GM03348 (cell line): ENCODE measurements at regions not wholly inside any gene's neighbourhood (a gene's known extent, or its start where the extent isn't known, plus 50 kb on each side); places are given as distances from the start of the nearest gene placed in this dataset.

ENCODE experiments used
- DNase-seq: peaks from one replicate; pipeline ENCODE4 v3.0.0; 2012; ENCODE audit warnings: low spot score

DNA sequence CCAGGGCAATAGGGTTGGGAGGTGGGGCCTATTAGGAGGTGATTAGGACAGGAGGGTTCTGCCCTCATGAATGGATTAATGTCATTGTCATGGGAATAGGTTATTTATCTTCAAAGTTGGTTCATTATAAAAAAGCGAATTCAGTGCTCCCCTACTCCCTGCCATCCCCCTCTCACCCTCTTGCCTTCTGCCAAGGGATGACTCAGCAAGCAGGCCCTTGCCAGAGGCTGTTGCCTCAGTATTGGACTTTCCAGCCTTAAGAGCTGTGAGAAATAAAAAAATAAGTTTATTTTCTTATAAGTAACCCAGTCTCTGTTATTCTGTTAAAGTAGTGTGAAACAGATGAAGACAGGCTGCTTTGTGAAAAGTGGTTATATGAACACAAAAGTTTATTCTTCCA, 381.1 kb upstream of the ZFP64 start:
- DNase-seq: no peak

DNA sequence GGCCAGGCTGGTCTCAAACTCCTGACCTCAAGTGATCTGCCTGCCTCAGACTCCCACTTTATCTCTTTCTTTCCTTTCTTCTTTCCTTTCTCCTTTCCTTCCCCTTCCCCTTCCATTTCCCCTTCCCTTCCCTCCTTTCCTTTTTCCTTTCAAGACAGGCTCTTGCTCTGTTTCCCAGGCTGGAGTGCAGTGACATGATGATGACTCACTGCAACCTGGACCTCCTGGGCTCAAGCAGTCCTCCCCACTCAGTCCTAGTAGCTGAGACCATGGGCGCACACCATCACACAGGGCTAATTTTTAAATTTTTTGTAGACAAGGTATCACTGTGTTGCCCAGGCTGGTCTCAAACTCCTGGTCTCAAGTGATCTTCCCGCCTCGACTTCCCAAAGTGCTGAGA, 377.6 kb upstream of the ZFP64 start:
- DNase-seq: no peak

DNA sequence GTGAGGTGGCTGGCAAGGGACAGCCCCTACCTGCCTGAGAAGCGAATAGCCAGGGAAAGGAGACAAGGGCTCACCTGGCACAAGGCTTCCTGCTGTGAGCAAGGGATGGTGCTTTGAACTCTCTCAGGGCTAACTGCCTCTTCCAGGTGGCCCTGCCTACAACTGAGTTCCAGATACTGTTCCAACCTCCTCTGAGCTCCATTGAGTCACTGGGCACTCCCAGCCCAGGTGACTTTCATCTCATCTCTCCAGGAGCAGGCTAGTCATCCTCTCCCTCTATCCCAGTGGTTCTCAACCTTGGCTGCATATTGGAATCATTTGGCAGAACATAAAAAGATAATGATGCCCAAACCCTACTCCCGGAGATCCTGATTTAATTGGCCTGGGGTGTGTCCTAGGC, 374.0 kb upstream of the ZFP64 start:
- DNase-seq: no peak

DNA sequence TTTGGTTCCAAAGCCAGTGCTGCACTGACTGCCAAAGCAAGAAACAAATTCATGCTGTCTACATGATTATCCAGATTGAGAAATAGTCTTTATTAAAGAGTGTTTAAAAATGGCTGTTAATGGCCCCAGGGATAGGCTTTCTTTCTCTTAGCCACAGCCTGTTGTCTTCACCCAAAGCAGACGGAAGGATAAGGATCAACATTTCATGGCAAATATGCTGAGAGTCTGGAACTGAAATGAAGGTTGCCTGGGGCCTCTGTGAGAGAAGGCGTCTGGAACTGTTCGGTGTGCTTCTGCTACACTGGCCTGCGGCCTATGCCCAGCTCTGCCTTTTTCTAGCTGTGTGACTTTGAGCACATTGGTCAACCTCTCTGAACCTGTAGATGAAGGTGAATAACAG, 373.0 kb upstream of the ZFP64 start:
- DNase-seq: no peak

DNA sequence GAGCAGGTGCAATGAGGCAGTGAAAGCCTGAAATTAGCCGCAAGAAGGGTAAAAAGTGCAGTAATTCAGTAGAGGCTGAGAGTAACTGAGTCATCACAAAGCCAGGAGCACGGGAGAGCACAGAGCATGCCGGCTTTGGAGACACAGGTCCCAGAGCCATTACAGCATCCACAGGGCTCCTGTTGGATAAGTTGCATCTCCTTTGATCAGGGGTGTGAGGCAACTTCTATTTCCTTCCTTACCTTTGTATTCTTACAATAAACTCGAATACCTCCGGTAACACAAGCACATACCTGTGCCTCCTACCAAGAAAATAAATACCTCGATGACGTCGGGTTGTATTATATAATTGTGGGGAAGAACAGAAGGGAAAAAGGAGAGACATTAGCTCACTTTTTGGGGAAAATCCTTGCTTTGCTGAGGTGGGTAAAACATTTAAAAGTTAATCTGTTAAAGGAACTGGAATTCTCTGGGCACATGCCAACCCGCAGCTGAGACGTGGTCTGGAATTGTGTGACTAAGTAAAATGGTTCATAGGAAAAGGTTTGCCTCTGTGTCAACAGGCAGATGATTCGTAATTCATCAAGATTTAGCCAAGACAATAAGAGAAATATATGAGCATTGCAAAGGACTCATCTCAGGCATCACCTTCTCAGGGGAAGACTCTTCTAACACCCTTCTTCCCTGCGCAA, 360.7 kb upstream of the ZFP64 start:
- peak; percentile 61 for DNase-seq

DNA sequence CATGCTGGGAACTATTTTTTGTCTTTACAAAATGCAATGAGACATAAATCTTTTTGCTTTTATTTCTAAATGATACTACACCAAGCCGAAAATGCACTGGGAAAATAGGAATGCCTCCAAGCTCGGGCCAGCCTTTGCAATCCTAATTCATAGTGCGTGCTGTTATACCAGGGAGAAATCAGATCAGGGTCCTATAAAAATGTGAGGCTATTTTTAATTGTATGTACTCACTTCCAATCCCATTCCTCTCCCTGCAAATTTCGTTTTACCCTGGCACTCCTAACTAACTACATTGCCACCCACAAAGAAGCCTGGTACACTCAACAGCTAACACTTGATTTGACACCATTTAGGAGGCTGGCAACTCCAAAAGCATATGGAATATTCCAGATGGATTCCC, 350.6 kb upstream of the ZFP64 start:
- no peak for DNase-seq

DNA sequence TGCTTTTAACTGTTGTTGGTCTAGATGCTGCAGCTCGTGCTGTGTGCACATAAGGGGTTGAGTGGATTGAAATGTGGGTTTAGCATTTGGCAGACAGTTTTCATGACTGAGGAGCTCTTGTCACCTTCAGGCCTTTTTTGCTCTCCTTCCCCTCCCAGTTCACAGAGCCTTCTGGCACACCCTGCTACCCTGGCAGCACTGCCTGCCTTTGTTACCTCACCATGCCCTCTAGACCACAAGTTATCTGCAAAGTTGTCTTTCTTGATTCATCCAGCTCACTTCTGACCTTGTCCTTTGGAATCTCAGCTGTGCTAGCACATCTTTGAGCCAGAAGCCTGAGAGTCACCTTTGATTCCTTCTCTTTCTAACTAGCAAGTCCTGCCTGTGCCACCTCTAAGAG, 348.9 kb upstream of the ZFP64 start:
- no peak for DNase-seq

DNA sequence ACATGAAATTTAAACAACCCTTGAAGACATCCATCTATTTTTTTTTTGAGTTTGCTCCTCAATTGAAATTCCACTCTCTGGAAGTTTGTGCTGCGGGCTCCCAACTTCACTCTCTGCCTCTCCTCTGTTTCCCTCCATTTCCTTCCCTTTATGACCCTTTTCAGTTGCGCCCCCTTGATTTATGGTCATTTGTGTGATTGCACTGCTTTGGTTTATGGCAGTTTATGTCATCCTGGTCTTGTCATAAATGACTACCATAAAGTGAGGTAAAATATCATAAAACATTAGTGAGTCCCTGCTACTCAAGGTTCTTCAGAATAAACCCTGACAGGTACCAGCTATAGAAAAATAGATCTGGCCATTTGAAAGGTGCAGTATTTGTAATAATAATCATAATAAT, 348.3 kb upstream of the ZFP64 start:
- no peak for DNase-seq

DNA sequence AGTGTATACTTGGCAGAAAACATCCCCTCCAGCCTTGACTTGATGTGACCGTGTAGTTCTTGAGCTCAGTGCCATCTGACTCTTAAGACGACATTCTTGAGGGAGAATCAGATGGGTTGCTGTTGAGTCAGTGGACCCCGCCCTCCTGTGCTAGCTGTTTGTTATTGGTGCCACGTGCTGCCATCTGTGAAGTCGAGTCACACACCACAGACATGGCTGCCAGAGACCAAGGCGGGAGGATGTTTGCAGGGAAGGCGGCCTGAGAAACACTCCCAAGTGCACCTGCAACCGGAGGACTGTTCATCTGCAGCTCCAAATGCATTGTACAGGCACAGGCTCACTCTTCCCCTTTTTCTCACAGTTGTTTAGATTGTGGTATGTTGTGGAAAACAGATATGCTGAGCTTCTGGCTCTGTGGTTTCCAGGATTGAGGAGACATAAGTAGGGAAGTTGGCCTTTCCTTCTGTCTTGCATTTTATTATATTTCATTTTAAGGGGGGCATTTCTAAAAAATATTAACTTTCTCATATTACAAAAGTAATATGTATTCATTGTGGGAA, 345.3 kb upstream of the ZFP64 start:
- DNase-seq: no peak

DNA sequence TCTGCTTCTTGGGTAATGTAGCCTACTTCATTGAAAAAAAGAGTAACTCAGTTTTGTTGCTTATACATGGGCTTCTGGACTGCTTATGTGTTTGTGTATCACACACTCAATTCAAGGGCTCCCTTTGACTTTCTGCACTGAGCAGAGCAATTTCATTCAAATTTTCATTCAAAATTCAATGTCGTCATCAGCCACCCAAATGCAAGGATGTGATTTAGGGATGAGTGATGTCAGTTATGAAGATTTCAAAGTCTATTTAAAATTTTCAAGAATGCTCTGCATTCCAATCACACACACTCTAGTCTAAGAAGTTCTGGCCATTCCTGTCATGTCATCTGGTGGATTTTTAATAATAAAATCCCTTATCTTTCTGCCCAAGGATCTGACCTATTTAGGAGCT, 344.5 kb upstream of the ZFP64 start:
- no peak for DNase-seq

DNA sequence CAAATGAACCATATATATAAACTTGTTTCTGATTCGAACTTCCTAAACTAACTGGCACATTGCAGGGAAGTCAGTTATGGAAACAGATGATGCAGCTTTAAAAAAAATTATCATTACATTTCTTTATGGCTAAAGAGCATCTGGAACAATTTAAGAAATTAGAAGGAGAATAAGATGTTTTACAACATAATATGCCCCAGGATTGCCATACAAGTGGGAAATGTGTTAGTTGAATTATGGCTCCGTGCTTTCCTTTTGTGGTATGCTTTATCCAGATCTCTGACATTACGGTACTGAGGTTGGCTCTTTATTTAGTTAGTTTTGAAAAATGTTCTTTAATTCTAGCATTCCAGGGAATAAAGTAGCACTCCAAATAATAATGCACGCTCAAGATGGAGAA, 343.0 kb upstream of the ZFP64 start:
- DNase-seq: no peak

DNA sequence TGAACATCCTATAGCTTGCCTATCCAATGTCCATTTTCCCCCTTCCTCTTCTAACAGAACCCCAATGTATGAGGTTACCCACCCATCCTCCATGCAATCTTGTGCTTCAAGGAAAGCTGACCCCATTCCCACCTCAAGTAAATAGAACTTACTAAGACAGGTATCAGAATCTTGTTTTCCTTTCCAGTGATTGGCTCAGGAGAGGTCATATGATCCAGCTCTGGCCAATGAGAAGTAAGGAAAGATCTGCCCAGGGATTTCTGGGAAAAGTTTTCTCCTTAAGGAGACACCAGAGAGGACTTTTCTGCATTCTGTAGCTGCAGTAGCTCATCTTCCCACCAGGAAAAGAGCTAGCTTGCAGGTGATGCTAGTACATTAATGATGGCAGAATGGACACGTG, 341.8 kb upstream of the ZFP64 start:
- no peak for DNase-seq

DNA sequence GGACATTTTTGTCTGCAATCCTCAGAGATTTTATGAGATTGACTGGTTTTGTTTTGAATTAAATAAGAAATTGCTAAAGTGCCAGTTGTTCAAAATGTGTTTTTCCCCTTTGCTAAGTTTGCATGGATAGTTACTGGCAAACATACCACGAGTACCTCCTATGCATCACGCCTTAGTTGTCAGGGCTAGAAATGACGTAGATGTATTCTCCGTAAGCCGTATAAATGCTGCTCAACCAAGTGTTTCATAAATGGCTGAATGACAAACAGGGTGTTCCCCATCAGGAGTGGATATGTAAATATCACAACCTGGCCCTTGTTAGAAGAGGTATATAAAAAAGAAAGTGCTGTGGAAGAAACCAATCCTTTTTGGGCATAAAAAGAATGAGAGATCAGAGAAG, 341.1 kb upstream of the ZFP64 start:
- DNase-seq: no peak

DNA sequence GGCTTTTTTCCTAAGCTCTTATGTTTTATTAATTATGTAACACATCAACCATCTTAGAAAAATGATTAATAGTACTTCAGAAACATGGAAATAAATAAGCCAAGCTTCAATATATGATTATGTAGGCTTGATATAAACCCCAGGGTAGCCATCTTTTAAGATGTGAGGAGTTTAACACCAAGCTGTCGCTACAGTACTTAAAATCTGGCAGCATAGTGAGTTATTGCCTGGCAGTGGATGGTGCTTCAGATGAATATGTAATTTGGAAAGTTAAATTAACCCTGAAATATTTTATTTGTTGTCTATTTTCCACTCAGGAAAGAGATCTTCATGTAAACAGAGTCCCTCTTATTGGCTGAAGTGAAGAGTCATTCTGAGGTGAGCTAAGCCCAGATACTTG, 339.0 kb upstream of the ZFP64 start:
- no peak for DNase-seq

DNA sequence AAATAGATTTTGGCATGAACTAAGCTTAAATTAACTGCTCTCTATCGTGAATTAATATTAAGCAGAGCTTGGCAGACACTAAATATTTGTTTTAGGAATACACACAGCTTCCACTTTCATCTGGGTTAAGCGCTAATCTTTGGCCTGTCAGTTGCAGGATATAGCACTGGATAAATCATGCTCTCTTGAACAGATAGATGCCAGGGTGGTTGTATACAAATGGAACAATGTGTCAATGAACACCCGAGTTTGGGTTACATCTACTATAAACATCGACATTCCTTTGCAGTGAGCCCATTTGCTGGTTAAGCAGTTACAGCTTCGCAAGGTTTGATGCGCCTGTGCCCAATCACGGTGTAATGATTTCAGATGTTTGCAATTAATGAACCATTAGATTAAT, 338.2 kb upstream of the ZFP64 start:
- peak; percentile 51 for DNase-seq

DNA sequence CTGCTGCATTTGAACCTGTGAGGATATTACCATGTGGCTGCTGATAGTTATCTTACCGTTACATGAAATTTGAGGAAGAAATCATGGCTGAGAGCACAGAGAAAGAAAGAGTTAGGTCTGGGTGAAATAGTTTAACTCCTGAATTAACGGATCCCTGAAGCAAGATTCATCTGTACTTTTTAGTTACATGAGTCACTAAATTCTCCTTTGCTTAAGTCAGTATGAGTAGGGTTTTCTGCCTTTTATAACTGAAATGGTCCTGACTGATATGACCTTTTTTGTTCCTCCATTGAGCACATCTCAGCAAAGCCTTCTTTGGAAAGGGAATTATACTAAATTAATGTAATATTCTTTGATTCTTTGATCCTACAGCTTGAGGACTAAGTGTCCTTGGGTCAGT, 333.3 kb upstream of the ZFP64 start:
- peak; percentile 17 for DNase-seq

DNA sequence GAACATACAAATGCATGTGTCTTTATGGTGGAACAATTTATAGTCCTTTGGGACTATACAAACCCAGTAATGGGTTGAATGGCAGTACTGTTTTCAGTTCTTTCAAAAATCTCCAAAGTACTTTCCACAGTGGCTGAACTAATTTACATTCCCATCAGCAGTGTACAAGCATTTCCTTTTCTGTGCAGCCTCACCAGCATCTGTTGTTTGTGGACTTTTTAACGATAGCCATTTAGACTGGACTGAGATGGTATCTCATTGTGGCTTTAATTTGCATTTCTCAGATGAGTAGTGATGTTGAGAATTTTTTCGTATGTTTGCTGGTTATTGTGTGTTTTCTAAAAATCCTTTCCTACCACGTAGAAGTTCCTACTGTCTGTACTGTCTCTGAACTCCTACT, 327.2 kb upstream of the ZFP64 start:
- DNase-seq: no peak

DNA sequence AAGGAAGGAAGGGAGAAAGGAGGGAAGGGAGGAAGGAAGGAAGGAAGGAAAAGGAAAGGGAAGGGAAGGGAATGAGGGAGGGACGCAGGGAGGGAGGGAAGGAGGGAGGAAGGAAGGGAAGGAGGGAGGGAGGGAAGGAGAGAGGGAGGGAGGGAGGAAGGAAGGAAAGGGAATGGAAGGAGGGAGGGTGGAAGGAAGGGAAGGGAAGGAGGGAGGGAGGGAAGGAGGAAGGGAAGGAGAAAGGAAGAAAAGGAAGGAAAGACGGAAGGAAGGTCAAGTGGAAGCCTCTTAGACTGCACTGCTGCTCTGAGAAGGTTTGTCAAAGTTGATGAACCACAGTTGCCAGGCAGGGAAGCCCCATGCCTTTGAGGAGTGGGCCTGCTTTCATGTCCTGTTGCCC, 324.3 kb upstream of the ZFP64 start:
- no peak for DNase-seq

DNA sequence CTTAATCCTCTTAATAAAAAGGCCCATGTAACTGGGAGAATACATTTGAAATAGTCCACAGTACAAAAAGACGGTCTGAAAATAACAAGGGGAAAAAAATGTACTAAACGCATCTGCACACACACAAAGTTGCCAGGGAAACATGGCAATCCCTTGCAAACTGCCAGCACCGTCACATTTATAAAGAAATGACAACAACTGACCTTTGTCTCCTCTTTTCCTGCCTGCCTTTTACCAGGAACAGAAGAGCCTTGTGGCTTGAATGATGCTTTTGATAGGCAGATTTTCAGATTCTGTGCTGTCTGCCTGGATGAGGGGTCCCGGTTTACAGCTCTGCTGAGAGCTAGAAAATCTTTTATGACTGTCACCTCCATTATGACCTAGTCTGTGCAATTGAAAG, 308.6 kb upstream of the ZFP64 start:
- DNase-seq: no peak

DNA sequence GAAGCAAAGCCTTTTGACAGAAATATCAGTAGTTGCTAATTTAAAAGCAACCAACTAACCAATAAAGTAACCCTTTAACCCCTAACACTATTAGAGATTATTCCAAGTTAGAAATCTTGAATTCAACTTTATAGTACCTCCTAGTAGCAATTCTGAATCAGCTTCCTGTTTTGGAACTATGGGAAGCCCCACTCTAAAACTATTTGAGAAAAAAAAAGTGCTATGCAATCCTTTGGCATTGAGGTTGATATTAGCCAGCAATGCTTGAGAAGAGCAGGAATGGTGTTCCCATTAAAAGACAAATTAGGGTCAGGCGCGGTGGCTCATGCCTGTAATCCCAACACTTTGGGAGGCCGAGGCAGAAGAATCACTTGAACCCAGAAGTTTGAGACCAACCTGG, 306.2 kb upstream of the ZFP64 start:
- peak; percentile 45 for DNase-seq

DNA sequence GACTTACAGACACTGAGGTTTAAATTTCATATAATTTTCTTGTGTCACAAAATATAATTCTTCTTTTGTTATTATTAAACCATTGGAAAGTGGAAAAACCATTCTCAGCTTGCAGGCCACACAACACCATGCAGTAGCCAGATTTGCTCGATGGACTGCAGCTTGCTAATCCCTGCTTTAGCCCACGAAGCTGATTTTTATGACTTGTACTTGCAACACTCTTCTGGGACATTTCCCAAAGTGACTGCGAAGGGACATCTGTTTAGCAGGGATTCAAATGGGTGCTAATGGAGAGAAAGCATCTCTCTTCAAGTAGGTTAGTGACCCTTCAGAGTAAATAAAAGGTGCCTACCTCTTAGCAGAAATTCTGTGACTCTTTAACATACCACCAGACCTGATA, 304.6 kb upstream of the ZFP64 start:
- peak; percentile 10 for DNase-seq

DNA sequence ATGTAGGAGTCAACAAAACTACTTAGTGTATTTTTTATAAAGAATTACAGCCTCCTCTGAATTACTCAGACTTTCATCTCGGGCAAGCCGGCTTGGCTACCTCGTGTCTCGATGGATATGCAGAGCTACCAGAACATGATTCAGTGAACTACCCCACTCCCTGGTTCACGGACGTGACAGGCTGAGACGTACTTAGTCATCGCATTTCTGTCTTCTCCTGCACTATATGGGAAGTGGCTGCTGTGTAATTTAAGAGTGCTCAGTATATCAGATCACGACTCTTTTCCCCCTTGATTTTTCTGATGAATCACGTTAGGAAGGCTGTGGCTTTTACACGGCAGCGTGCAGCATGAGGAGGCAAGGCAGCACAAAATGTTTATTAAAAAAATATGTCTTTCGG, 302.7 kb upstream of the ZFP64 start:
- peak; percentile 78 for DNase-seq

DNA sequence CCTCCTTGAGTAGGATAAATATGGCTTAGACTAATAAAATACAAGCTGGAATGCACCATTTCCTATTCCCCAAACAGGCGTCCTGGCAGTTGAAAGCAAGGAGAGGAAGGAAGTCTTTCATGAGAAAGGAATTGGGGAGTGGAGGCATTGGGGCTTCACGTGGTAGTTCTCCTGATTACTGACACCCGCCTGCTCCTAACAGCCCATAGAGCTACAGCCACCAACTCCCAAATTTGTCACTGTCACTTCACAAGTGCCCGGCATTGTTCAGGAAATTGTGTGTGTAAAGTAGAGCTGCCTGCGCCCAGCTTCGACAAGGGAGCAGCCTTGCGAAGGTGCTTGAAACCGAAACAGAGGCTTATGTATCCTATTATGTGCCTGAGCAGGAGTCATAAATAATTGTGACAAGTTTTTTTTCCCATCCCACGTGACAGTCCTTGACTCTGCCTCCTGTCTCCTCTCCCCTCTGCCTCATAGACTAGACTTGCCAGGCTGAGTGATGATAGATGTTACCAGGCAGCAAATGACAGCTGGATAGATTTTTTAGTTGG, 301.7 kb upstream of the ZFP64 start:
- DNase-seq: peak; percentile 48
